ENCODE measurements at regions not wholly inside any gene's neighbourhood (a gene's known extent, or its start where the extent isn't known, plus 50 kb on each side); places are given as distances from the start of the nearest gene placed in this dataset.

- Histone ChIP-seq H3K9ac (ENCODE audit: low read depth in 2 of 2, low read length in 2 of 2) (no peak overlapping the region), H3K36me3 (no peaks in the 10 kb centered on the region), H3K27me3 (no peaks in the 10 kb centered on the region), H3K9me3 (no peaks in the 10 kb centered on the region), H3K4me1 (no peaks in the 10 kb centered on the region), H3K4me3 (no peak overlapping the region), H3K27ac (no peak overlapping the region)
- intact Hi-C loops (cut with DNase I), result no loop called here
- no peak for TF ChIP-seq CTCF (IDR thresholded peaks at IDR 0.05)
- peak; percentile 67 for DNase-seq
Measured at GRCh38 chr2:185372188-185372587, 366.4 kb upstream of the FSIP2 start.

DNA sequence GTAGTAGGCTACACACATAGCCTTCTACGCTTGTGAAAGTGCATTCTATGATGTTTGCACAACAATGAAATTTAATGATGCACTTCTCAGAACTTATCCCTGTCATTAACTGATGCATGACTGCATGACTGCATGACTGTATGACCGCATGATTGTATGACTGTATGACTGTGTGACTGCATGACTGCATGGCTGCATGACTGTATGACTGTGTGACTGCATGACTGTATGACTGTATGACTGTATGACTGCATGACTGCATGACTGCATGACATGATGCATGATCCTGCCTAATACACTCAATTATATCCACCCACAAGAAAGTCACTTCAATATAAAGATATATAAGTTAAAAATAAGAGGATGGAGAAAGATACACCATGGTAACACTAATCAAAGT is 365.4 kb upstream of the FSIP2 start:
- DNase-seq, result no peak
- Histone ChIP-seq H3K27ac (no peak overlapping the region), H3K4me3 (no peak overlapping the region), H3K9ac (ENCODE audit: low read depth in 2 of 2, low read length in 2 of 2) (no peak overlapping the region), H3K36me3 (no peaks in the 10 kb centered on the region), H3K27me3 (no peaks in the 10 kb centered on the region), H3K4me1 (no peaks in the 10 kb centered on the region), H3K9me3 (no peaks in the 10 kb centered on the region)
- intact Hi-C loops (cut with DNase I), result no loop called here
- no peak for TF ChIP-seq CTCF (IDR thresholded peaks at IDR 0.05)

GRCh38 chr2:185374878-185375277 is 363.7 kb upstream of the FSIP2 start:
- Histone ChIP-seq H3K4me3 (no peak overlapping the region), H3K4me1 (no peaks in the 10 kb centered on the region), H3K36me3 (no peaks in the 10 kb centered on the region), H3K27ac (no peak overlapping the region), H3K9ac (ENCODE audit: low read depth in 2 of 2, low read length in 2 of 2) (no peak overlapping the region), H3K9me3 (no peaks in the 10 kb centered on the region), H3K27me3 (no peaks in the 10 kb centered on the region)
- DNase-seq, result no peak
- intact Hi-C loops (cut with DNase I), result no loop called here
- TF ChIP-seq CTCF (IDR thresholded peaks at IDR 0.05), result no peak

GRCh38 chr2:185375731-185376130 is 362.9 kb upstream of the FSIP2 start:
- Histone ChIP-seq H3K4me1 (no peaks in the 10 kb centered on the region), H3K9me3 (no peaks in the 10 kb centered on the region), H3K27ac (no peak overlapping the region), H3K9ac (ENCODE audit: low read depth in 2 of 2, low read length in 2 of 2) (no peak overlapping the region), H3K27me3 (no peaks in the 10 kb centered on the region), H3K36me3 (no peaks in the 10 kb centered on the region), H3K4me3 (no peak overlapping the region)
- no peak for DNase-seq
- TF ChIP-seq CTCF (IDR thresholded peaks at IDR 0.05), result no peak
- intact Hi-C loops (cut with DNase I), result no loop called here

GRCh38 chr2:185381631-185382030 is 357.0 kb upstream of the FSIP2 start:
- no peaks in the 10 kb centered on the region for H3K36me3 ChIP-seq
- no peaks in the 10 kb centered on the region for H3K9me3 ChIP-seq
- no peak for TF ChIP-seq CTCF (IDR thresholded peaks at IDR 0.05)
- no peak overlapping the region for H3K9ac ChIP-seq (ENCODE audit: low read depth in 2 of 2, low read length in 2 of 2)
- no peak overlapping the region for H3K27ac ChIP-seq
- no peak overlapping the region for H3K4me3 ChIP-seq
- H3K27me3 ChIP-seq, result no peaks in the 10 kb centered on the region
- no peaks in the 10 kb centered on the region for H3K4me1 ChIP-seq
- intact Hi-C loops (cut with DNase I), result no loop called here
- no peak for DNase-seq

All from colonic mucosa (tissue), 4 donors.